Mesenchymal stem cell (in vitro differentiated cells and primary cell): ENCODE measurements at regions not wholly inside any gene's neighbourhood (a gene's known extent, or its start where the extent isn't known, plus 50 kb on each side); places are given as distances from the start of the nearest gene placed in this dataset.

ENCODE experiments used
- DNase-seq: peaks from one replicate; pipeline ENCODE4 v3.0.0-alpha.2; 2013
- H2AFZ ChIP-seq: one replicate; pipeline ENCODE4 v1.6.1; 2013; ENCODE audit warnings: low read depth, mild to moderate bottlenecking, control low read depth, inconsistent platforms, low read length, moderate library complexity
- H2AK5ac ChIP-seq: 2 replicates; pipeline ENCODE4 v1.6.1; 2013; ENCODE audit warnings: low read length, moderate library complexity, mild to moderate bottlenecking, inconsistent platforms; ENCODE audit not compliant: severe bottlenecking
- H2BK120ac ChIP-seq: one replicate; pipeline ENCODE4 v1.6.1; 2013; ENCODE audit warnings: low read depth, mild to moderate bottlenecking, inconsistent platforms, low read length, moderate library complexity
- H2BK12ac ChIP-seq, 2 experiments: one replicate each; pipeline ENCODE4 v1.6.1; 2013; ENCODE audit warnings: inconsistent platforms in 2 of 2, low read length in 2 of 2, mild to moderate bottlenecking in 2 of 2, moderate library complexity in 2 of 2, control low read depth in 1 of 2
- H2BK15ac ChIP-seq: one replicate; pipeline ENCODE4 v1.6.1; 2013; ENCODE audit warnings: mild to moderate bottlenecking, low read depth, inconsistent platforms; ENCODE audit not compliant: poor library complexity, severe bottlenecking
- H2BK5ac ChIP-seq: 2 replicates; pipeline ENCODE4 v1.6.1; 2013; ENCODE audit warnings: low read depth, mild to moderate bottlenecking, low read length, control low read depth, inconsistent platforms; ENCODE audit not compliant: poor library complexity, severe bottlenecking
- H3K14ac ChIP-seq, 2 experiments: one replicate each; pipeline ENCODE4 v1.6.1; 2013; ENCODE audit warnings: inconsistent platforms in 2 of 2, low read length in 2 of 2, control low read depth in 1 of 2, mild to moderate bottlenecking in 1 of 2, moderate library complexity in 1 of 2
- H3K18ac ChIP-seq, 2 experiments: one replicate each; pipeline ENCODE4 v1.6.1; 2013; ENCODE audit warnings: inconsistent platforms in 2 of 2, low read length in 2 of 2, control low read depth in 1 of 2, low read depth in 1 of 2, mild to moderate bottlenecking in 1 of 2
- H3K23ac ChIP-seq, 2 experiments: one replicate each; pipeline ENCODE4 v1.6.1; 2013; ENCODE audit warnings: inconsistent platforms in 2 of 2, low read length in 2 of 2, mild to moderate bottlenecking in 2 of 2, moderate library complexity in 2 of 2, control low read depth in 1 of 2
- H3K27ac ChIP-seq: 2 replicates; pipeline ENCODE4 v1.5.1; 2013; ENCODE audit warnings: mild to moderate bottlenecking, moderate library complexity, low read length, control low read depth, inconsistent platforms; ENCODE audit not compliant: poor library complexity, severe bottlenecking
- H3K27me3 ChIP-seq, 2 experiments: 2 replicates each; pipeline versions ENCODE4 v1.6.1 to v1.7.0; 2013; ENCODE audit warnings: low read length in 2 of 2, mild to moderate bottlenecking in 2 of 2, moderate library complexity in 2 of 2, control low read depth in 1 of 2, inconsistent platforms in 1 of 2; ENCODE audit not compliant: control insufficient read depth in 1 of 2, insufficient read depth in 1 of 2
- H3K36me3 ChIP-seq, 2 experiments: 2 replicates each; pipeline versions ENCODE4 v1.6.1 to v1.7.0; 2013; ENCODE audit warnings: low read length in 2 of 2, control low read depth in 1 of 2, inconsistent platforms in 1 of 2, low read depth in 1 of 2, mild to moderate bottlenecking in 1 of 2; ENCODE audit not compliant: insufficient read depth in 2 of 2, control insufficient read depth in 1 of 2
- H3K4ac ChIP-seq, 2 experiments: one replicate each; pipeline ENCODE4 v1.6.1; 2013; ENCODE audit warnings: inconsistent platforms in 2 of 2, low read length in 2 of 2, mild to moderate bottlenecking in 2 of 2, moderate library complexity in 2 of 2, control low read depth in 1 of 2, low read depth in 1 of 2
- H3K4me1 ChIP-seq: 2 replicates; pipeline ENCODE4 v1.6.1; 2013; ENCODE audit warnings: low read depth, low read length, control low read depth; ENCODE audit not compliant: control insufficient read depth, insufficient read depth
- H3K4me2 ChIP-seq: 2 replicates; pipeline ENCODE4 v1.6.1; 2013; ENCODE audit warnings: low read length, mild to moderate bottlenecking, inconsistent platforms; ENCODE audit not compliant: poor library complexity, severe bottlenecking
- H3K4me3 ChIP-seq, 2 experiments: 2 replicates each; pipeline versions ENCODE4 v1.5.1 to v1.7.0; 2013; ENCODE audit warnings: low read length in 2 of 2, mild to moderate bottlenecking in 2 of 2, control low read depth in 1 of 2, low read depth in 1 of 2; ENCODE audit not compliant: insufficient read depth in 1 of 2
- H3K79me1 ChIP-seq: replicated peaks from 2 replicates; pipeline ENCODE4 v1.6.1; 2013; ENCODE audit warnings: mild to moderate bottlenecking, control low read depth, low read length, inconsistent platforms; ENCODE audit not compliant: poor library complexity, severe bottlenecking
- H3K9ac ChIP-seq: 2 replicates; pipeline ENCODE4 v1.7.0; 2013; ENCODE audit warnings: mild to moderate bottlenecking, low read length, moderate library complexity
- H3K9me3 ChIP-seq: 2 replicates; pipeline ENCODE4 v1.7.0; 2013; ENCODE audit warnings: mild to moderate bottlenecking, low read length; ENCODE audit not compliant: control insufficient read depth
- H4K8ac ChIP-seq: one replicate; pipeline ENCODE4 v1.6.1; 2013; ENCODE audit warnings: inconsistent platforms, mild to moderate bottlenecking, low read length, moderate library complexity
- H4K91ac ChIP-seq: one replicate; pipeline ENCODE4 v1.6.1; 2013; ENCODE audit warnings: mild to moderate bottlenecking, low read length, inconsistent platforms
- WGBS: methylation state at CpG from one replicate; pipeline ENCODE4 v1.1.7; 2013; ENCODE audit warnings: mixed read lengths; 5-methylcytosine and 5-hydroxymethylcytosine counted together

GRCh38 chr12:76622351-76622750 lies 62.8 kb upstream of the OSBPL8 start:
- no peaks in the 10 kb centered on the region for H3K27me3 ChIP-seq
- no peak overlapping the region for H2BK120ac ChIP-seq
- H3K23ac ChIP-seq = no peak overlapping the region
- no peak overlapping the region for H2BK12ac ChIP-seq
- H3K36me3 ChIP-seq = no peaks in the 10 kb centered on the region
- 73% methylated on average over 5 of the region's 5 CpGs for WGBS
- peak overlapping the region; percentile 51 for H2BK5ac ChIP-seq
- no peak overlapping the region for H3K18ac ChIP-seq
- H2AFZ ChIP-seq = no peak overlapping the region
- H3K4me3 ChIP-seq = no peak overlapping the region
- DNase-seq = no peak
- no peaks in the 10 kb centered on the region for H3K79me1 ChIP-seq
- no peak overlapping the region for H4K91ac ChIP-seq
- no peak overlapping the region for H3K14ac ChIP-seq
- no peak overlapping the region for H3K27ac ChIP-seq
- no peak overlapping the region for H4K8ac ChIP-seq
- no peak overlapping the region for H3K4me2 ChIP-seq
- H3K9me3 ChIP-seq = no peaks in the 10 kb centered on the region
- no peak overlapping the region for H2AK5ac ChIP-seq
- H3K4me1 ChIP-seq = peaks cover 2% of the 10 kb centered on the region
- no peak overlapping the region for H3K4ac ChIP-seq
- H3K9ac ChIP-seq = no peak overlapping the region
- H2BK15ac ChIP-seq = no peak overlapping the region

GRCh38 chr12:76622915-76623314 lies 63.3 kb upstream of the OSBPL8 start:
- H3K23ac ChIP-seq = no peak overlapping the region
- H3K27me3 ChIP-seq = no peaks in the 10 kb centered on the region
- DNase-seq = no peak
- H2AFZ ChIP-seq = no peak overlapping the region
- H3K4me1 ChIP-seq = peaks cover 2% of the 10 kb centered on the region
- no peaks in the 10 kb centered on the region for H3K36me3 ChIP-seq
- H3K4me2 ChIP-seq = no peak overlapping the region
- no peak overlapping the region for H3K14ac ChIP-seq
- H4K91ac ChIP-seq = no peak overlapping the region
- no peaks in the 10 kb centered on the region for H3K79me1 ChIP-seq
- H3K18ac ChIP-seq = no peak overlapping the region
- no peak overlapping the region for H3K27ac ChIP-seq
- no peak overlapping the region for H3K4me3 ChIP-seq
- H3K4ac ChIP-seq = no peak overlapping the region
- H3K9ac ChIP-seq = peak overlapping the region; percentile 21
- no peak overlapping the region for H4K8ac ChIP-seq
- H2BK12ac ChIP-seq = no peak overlapping the region
- H2BK15ac ChIP-seq = no peak overlapping the region
- H3K9me3 ChIP-seq = no peaks in the 10 kb centered on the region
- H2BK5ac ChIP-seq = no peak overlapping the region
- H2AK5ac ChIP-seq = no peak overlapping the region
- no peak overlapping the region for H2BK120ac ChIP-seq

GRCh38 chr12:76623931-76624330 lies 64.4 kb upstream of the OSBPL8 start:
- H3K4me1 ChIP-seq = peaks cover 2% of the 10 kb centered on the region
- H4K91ac ChIP-seq = no peak overlapping the region
- H2AFZ ChIP-seq = no peak overlapping the region
- no peak overlapping the region for H4K8ac ChIP-seq
- H3K4me2 ChIP-seq = no peak overlapping the region
- no peak overlapping the region for H3K27ac ChIP-seq
- no peaks in the 10 kb centered on the region for H3K36me3 ChIP-seq
- no peak for DNase-seq
- no peaks in the 10 kb centered on the region for H3K27me3 ChIP-seq
- no peak overlapping the region for H2AK5ac ChIP-seq
- H2BK12ac ChIP-seq = no peak overlapping the region
- H3K14ac ChIP-seq = no peak overlapping the region
- no peak overlapping the region for H2BK15ac ChIP-seq
- H3K18ac ChIP-seq = no peak overlapping the region
- 97% methylated on average over 2 of the region's 2 CpGs for WGBS
- no peak overlapping the region for H3K4ac ChIP-seq
- no peaks in the 10 kb centered on the region for H3K79me1 ChIP-seq
- H3K23ac ChIP-seq = no peak overlapping the region
- no peak overlapping the region for H2BK5ac ChIP-seq
- no peak overlapping the region for H2BK120ac ChIP-seq
- H3K9me3 ChIP-seq = no peaks in the 10 kb centered on the region
- no peak overlapping the region for H3K9ac ChIP-seq
- H3K4me3 ChIP-seq = no peak overlapping the region

GRCh38 chr12:76627346-76628135 lies 68.0 kb upstream of the OSBPL8 start:
- Histone ChIP-seq H2BK15ac (no peak overlapping the region), H2BK12ac (no peak overlapping the region), H3K9me3 (no peaks in the 10 kb centered on the region), H4K8ac (no peak overlapping the region), H3K36me3 (no peaks in the 10 kb centered on the region), H3K4me1 (peaks cover 2% of the 10 kb centered on the region), H3K4ac (no peak overlapping the region), H3K23ac (no peak overlapping the region), H4K91ac (no peak overlapping the region), H3K9ac (no peak overlapping the region), H3K18ac (no peak overlapping the region), H2BK5ac (no peak overlapping the region), H3K4me3 (no peak overlapping the region), H3K14ac (no peak overlapping the region), H3K79me1 (no peaks in the 10 kb centered on the region), H2AFZ (no peak overlapping the region), H3K27ac (no peak overlapping the region), H3K4me2 (no peak overlapping the region), H3K27me3 (no peaks in the 10 kb centered on the region), H2AK5ac (no peak overlapping the region), H2BK120ac (no peak overlapping the region)
- DNase-seq = no peak
- 94% methylated on average over 4 of the region's 4 CpGs for WGBS
